ENCODE measurements at regions not wholly inside any gene's neighbourhood (a gene's known extent, or its start where the extent isn't known, plus 50 kb on each side); places are given as distances from the start of the nearest gene placed in this dataset.
A peak's percentile ranks its signal among the peaks of the same experiment; 100 is the strongest.

DNA sequence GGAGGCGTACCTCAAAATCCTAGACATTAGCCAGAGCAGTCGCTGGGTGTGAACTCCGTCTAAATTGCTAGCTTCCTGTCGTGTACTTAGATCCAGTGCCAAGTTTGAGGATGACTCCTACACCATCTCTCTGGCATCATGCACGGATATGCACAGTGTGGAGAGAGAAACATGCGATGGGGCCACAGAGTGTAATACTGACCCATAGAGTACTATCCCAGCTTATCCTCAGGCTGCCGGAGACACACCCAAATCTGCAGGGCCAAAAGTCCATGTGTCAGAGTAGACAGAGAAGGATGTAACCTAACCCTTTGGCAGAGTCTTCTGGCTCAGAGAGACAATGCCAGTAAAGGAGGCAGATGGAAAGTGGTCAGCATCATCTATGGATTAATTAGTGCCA, 84.2 kb downstream of the ARL4C start:
- FAIRE-seq: peak; percentile 35
- no peak for DNase-seq (ENCODE audit: insufficient read length, low spot score)
- TF ChIP-seq POU2F2 (IDR thresholded peaks at IDR 0.05; ENCODE audit: low read depth, low read length): no peak
- TF ChIP-seq SPI1 (IDR thresholded peaks at IDR 0.05; ENCODE audit: low read depth, low read length): no peak
- no peak for TF ChIP-seq POLR2AphosphoS5 (IDR thresholded peaks at IDR 0.05; ENCODE audit: low read depth, low read length)
- no peak for TF ChIP-seq POLR2A (IDR thresholded peaks at IDR 0.05; ENCODE audit: low read depth, low read length)
- TF ChIP-seq PAX5 (IDR thresholded peaks at IDR 0.05; ENCODE audit: insufficient read depth, low read length, severe bottlenecking): no peak
- no peak for TF ChIP-seq TAF1 (IDR thresholded peaks at IDR 0.05; ENCODE audit: low read depth, low read length)

DNA sequence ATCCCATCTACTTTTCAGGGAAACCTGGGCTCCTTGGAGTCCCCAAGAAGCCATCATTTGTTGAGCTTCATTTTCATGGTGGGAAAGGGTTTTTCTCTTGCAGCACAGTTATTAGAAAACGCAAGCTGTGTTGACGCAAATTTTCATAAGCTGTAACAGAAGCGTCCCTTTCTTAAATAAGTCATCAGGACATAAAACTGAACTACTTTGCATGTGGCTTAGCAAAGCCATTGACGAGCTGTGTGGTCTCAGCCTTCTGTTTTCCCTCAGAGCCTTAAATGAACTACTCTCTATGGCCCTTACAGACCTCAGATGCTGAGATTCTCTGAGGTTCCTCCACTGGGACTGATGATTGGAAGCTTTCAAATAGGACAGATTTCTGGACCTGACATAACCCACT, 85.1 kb downstream of the ARL4C start:
- TF ChIP-seq POLR2A (IDR thresholded peaks at IDR 0.05; ENCODE audit: low read depth, low read length): no peak
- TF ChIP-seq POU2F2 (IDR thresholded peaks at IDR 0.05; ENCODE audit: low read depth, low read length): no peak
- no peak for TF ChIP-seq TAF1 (IDR thresholded peaks at IDR 0.05; ENCODE audit: low read depth, low read length)
- no peak for TF ChIP-seq PAX5 (IDR thresholded peaks at IDR 0.05; ENCODE audit: insufficient read depth, low read length, severe bottlenecking)
- TF ChIP-seq SPI1 (IDR thresholded peaks at IDR 0.05; ENCODE audit: low read depth, low read length): no peak
- no peak for FAIRE-seq
- no peak for DNase-seq (ENCODE audit: insufficient read length, low spot score)

DNA sequence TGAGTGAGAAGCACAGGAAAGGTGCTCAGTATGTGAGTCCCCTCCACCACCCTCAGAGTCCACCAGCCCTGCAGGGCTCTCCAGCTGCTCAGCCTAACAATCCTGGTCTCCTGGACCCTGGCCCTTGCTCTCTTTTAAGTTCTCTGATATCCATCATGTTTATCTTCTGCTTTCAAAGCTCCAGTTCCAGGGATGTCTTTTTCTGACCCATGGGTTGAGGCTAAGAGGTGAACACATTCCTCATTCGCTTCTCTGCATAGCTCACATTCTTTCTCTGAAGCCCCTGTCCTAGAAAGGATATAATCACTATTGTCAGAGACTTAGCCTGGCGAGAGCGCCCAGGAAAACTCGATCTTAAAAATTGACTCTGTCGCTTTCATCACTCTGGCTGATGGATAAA, 86.4 kb downstream of the ARL4C start:
- TF ChIP-seq POU2F2 (IDR thresholded peaks at IDR 0.05; ENCODE audit: low read depth, low read length) (no peak), TAF1 (IDR thresholded peaks at IDR 0.05; ENCODE audit: low read depth, low read length) (no peak), POLR2AphosphoS5 (IDR thresholded peaks at IDR 0.05; ENCODE audit: low read depth, low read length) (no peak), SPI1 (IDR thresholded peaks at IDR 0.05; ENCODE audit: low read depth, low read length) (no peak), POLR2A (IDR thresholded peaks at IDR 0.05; ENCODE audit: low read depth, low read length) (no peak), PAX5 (IDR thresholded peaks at IDR 0.05; ENCODE audit: insufficient read depth, low read length, severe bottlenecking) (no peak)
- FAIRE-seq: no peak
- DNase-seq (ENCODE audit: insufficient read length, low spot score): no peak

DNA sequence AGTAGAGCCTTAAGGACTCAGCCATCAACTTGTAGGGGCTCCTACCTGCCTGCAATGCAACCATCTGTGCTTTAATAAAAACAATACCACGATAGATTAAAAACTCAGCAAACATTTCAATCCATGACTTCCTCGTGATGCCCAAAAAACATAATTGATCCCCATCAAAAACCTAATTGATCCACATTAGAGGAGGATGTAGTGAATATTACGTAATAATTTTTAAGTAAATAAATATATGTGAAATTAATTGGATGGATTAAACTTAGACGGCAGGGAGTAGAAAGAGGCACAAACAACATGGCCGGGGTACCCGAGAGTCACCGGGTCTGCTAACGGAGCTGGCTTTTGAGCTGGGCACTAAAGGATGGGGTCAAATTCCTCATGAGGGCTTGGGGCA, 87.3 kb downstream of the ARL4C start:
- FAIRE-seq: no peak
- DNase-seq (ENCODE audit: insufficient read length, low spot score): no peak
- TF ChIP-seq SPI1 (IDR thresholded peaks at IDR 0.05; ENCODE audit: low read depth, low read length) (no peak), POU2F2 (IDR thresholded peaks at IDR 0.05; ENCODE audit: low read depth, low read length) (no peak), TAF1 (IDR thresholded peaks at IDR 0.05; ENCODE audit: low read depth, low read length) (no peak), POLR2AphosphoS5 (IDR thresholded peaks at IDR 0.05; ENCODE audit: low read depth, low read length) (no peak), PAX5 (IDR thresholded peaks at IDR 0.05; ENCODE audit: insufficient read depth, low read length, severe bottlenecking) (no peak), POLR2A (IDR thresholded peaks at IDR 0.05; ENCODE audit: low read depth, low read length) (no peak)

DNA sequence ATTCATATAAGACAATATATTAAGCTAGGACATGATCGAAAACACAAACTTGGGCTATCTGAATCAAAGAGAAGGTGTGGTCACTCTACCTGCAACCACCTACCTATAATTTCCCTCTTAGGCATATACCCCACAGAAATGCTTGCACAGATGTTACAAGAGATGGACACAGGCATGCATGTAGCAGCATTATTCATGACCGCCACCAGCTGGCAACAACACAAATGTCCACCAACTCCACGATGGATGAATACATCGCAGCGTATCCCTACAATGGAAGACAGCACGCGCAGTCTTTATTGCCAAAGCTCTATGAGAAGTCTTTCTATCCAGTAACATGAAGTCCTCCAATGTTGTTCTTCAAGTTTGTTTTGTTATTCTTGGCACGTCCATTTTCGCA, 90.8 kb downstream of the ARL4C start:
- no peak for TF ChIP-seq POLR2A (IDR thresholded peaks at IDR 0.05; ENCODE audit: low read depth, low read length)
- TF ChIP-seq POLR2AphosphoS5 (IDR thresholded peaks at IDR 0.05; ENCODE audit: low read depth, low read length): no peak
- no peak for TF ChIP-seq TAF1 (IDR thresholded peaks at IDR 0.05; ENCODE audit: low read depth, low read length)
- no peak for TF ChIP-seq SPI1 (IDR thresholded peaks at IDR 0.05; ENCODE audit: low read depth, low read length)
- TF ChIP-seq PAX5 (IDR thresholded peaks at IDR 0.05; ENCODE audit: insufficient read depth, low read length, severe bottlenecking): no peak
- no peak for TF ChIP-seq POU2F2 (IDR thresholded peaks at IDR 0.05; ENCODE audit: low read depth, low read length)

DNA sequence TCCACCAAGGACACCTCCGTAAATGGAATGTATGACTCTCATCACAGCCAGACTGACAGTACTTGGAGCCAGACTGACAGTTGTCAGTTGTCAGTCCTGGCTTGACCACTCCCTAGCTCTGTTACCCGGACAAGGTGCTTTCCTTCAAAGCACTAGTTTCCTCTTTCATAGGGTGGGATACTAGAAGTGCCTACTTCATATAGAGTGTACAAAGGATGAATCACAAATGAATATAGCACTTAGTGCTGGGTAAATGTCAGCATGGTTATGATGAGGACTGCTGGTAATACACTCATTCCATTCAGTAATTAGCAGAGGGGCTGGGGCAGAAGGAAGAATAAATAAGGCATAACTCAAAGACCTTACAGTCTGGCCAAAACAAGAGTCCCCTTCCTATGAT, 91.4 kb downstream of the ARL4C start:
- no peak for FAIRE-seq
- TF ChIP-seq SPI1 (IDR thresholded peaks at IDR 0.05; ENCODE audit: low read depth, low read length) (no peak), TAF1 (IDR thresholded peaks at IDR 0.05; ENCODE audit: low read depth, low read length) (no peak), POLR2A (IDR thresholded peaks at IDR 0.05; ENCODE audit: low read depth, low read length) (no peak), POLR2AphosphoS5 (IDR thresholded peaks at IDR 0.05; ENCODE audit: low read depth, low read length) (no peak), PAX5 (IDR thresholded peaks at IDR 0.05; ENCODE audit: insufficient read depth, low read length, severe bottlenecking) (no peak), POU2F2 (IDR thresholded peaks at IDR 0.05; ENCODE audit: low read depth, low read length) (no peak)
- no peak for DNase-seq (ENCODE audit: insufficient read length, low spot score)

More for the DNA sequence above, 90.8 kb downstream of the ARL4C start:
- FAIRE-seq (no peak), DNase-seq (ENCODE audit: insufficient read length, low spot score) (no peak)

DNA sequence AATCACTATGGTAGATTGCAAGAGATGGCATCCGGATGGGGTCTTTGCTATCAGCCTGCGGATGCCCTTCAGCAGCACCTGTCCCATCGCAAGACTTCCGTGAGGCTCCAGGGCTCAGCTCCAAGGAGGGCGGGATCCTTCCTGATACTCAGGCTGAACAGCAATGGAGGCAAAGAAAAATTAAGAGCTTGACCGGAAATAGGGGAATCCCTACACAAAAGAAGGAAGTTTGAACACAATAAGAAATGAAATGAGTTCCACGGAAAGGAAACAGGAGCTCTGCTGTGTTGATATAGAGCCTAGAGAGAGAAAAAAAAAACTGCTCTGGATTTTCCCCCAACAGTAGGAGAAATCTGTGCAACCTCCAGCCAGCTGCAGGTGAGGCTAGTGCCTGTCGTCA, 91.9 kb downstream of the ARL4C start:
- no peak for FAIRE-seq
- DNase-seq (ENCODE audit: insufficient read length, low spot score): no peak
- TF ChIP-seq POLR2AphosphoS5 (IDR thresholded peaks at IDR 0.05; ENCODE audit: low read depth, low read length) (no peak), SPI1 (IDR thresholded peaks at IDR 0.05; ENCODE audit: low read depth, low read length) (no peak), PAX5 (IDR thresholded peaks at IDR 0.05; ENCODE audit: insufficient read depth, low read length, severe bottlenecking) (no peak)

DNA sequence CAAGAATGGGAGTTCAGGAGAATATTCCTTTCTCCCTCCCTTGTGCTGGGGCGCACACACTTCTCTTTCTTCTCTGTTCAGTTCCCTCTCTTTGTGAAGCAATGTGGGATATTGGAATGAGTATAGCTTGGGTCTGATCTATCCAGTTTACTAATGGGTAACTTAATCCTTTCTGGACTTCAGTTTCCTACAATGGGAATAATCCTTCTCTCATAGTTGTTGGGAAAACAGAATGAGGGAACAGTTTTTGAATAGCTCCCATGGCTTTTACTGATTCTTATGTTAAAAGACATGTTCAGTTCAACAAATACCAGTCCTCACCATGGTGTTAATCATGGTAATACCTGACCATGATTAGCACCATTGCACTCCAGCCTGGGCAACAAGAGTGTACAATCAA, 93.1 kb downstream of the ARL4C start:
- no peak for DNase-seq (ENCODE audit: insufficient read length, low spot score)
- FAIRE-seq: no peak
- TF ChIP-seq POU2F2 (IDR thresholded peaks at IDR 0.05; ENCODE audit: low read depth, low read length) (no peak), PAX5 (IDR thresholded peaks at IDR 0.05; ENCODE audit: insufficient read depth, low read length, severe bottlenecking) (no peak), TAF1 (IDR thresholded peaks at IDR 0.05; ENCODE audit: low read depth, low read length) (no peak), POLR2AphosphoS5 (IDR thresholded peaks at IDR 0.05; ENCODE audit: low read depth, low read length) (no peak), POLR2A (IDR thresholded peaks at IDR 0.05; ENCODE audit: low read depth, low read length) (no peak), SPI1 (IDR thresholded peaks at IDR 0.05; ENCODE audit: low read depth, low read length) (no peak)

DNA sequence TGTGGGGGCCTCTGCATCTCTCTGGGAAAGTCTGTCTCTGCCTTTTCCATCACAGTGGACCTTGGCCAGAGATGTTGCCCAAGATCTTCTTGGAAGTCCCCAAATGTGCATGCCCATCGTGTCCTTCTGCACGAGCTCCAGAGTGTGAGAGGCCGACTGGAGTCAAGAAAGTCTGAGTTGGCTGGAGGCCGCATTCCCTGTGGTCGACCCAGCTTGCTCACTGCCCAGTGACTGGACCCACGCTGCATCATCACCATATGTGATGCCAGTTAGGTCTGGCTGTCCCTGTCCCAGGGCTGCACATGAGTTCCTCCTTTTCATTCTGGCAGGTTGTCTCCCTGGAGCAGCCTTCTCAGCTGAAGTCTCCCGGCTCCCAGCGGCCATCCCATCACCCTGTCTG, 93.8 kb downstream of the ARL4C start:
- DNase-seq (ENCODE audit: insufficient read length, low spot score) (no peak), FAIRE-seq (no peak)
- no peak for TF ChIP-seq PAX5 (IDR thresholded peaks at IDR 0.05; ENCODE audit: insufficient read depth, low read length, severe bottlenecking)
- TF ChIP-seq POLR2AphosphoS5 (IDR thresholded peaks at IDR 0.05; ENCODE audit: low read depth, low read length): no peak
- TF ChIP-seq POU2F2 (IDR thresholded peaks at IDR 0.05; ENCODE audit: low read depth, low read length): no peak
- no peak for TF ChIP-seq POLR2A (IDR thresholded peaks at IDR 0.05; ENCODE audit: low read depth, low read length)
- TF ChIP-seq TAF1 (IDR thresholded peaks at IDR 0.05; ENCODE audit: low read depth, low read length): no peak
- no peak for TF ChIP-seq SPI1 (IDR thresholded peaks at IDR 0.05; ENCODE audit: low read depth, low read length)

DNA sequence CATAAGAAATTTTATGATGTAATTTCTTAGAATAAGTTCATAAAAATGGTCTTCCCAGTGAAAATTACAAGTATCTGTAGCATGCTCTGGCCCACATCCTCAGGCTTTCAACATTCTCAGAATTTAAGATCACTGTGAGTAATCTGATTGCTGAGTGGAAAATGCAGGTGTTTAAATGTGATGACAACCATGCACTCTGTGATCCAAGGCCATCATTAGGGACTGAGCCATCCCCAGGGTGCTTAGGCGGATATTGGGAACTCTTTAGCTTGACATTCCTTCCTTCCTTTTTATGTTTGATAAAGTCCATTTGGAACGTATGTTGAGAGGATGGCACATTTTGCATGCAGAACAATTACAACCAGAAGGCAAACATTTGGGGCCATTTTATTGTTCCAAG, 95.5 kb downstream of the ARL4C start:
- DNase-seq (ENCODE audit: insufficient read length, low spot score): no peak
- FAIRE-seq: no peak
- TF ChIP-seq POLR2AphosphoS5 (IDR thresholded peaks at IDR 0.05; ENCODE audit: low read depth, low read length) (no peak), SPI1 (IDR thresholded peaks at IDR 0.05; ENCODE audit: low read depth, low read length) (no peak), PAX5 (IDR thresholded peaks at IDR 0.05; ENCODE audit: insufficient read depth, low read length, severe bottlenecking) (no peak), TAF1 (IDR thresholded peaks at IDR 0.05; ENCODE audit: low read depth, low read length) (no peak), POU2F2 (IDR thresholded peaks at IDR 0.05; ENCODE audit: low read depth, low read length) (no peak), POLR2A (IDR thresholded peaks at IDR 0.05; ENCODE audit: low read depth, low read length) (no peak)
